NCI-H748 (cell line): ENCODE measurements at regions not wholly inside any gene's neighbourhood (a gene's known extent, or its start where the extent isn't known, plus 50 kb on each side); places are given as distances from the start of the nearest gene placed in this dataset.
"Not testable (repeated sequence)": the region's sequence is repeated elsewhere in the genome, so short reads cannot be mapped to it uniquely, and the experiment has no call there.

ENCODE experiments used
- DNase-seq: peaks from one replicate; lab custom pipeline; 2025; ENCODE audit not compliant: unreplicated experiment; lab: John Stamatoyannopoulos, UW

DNA sequence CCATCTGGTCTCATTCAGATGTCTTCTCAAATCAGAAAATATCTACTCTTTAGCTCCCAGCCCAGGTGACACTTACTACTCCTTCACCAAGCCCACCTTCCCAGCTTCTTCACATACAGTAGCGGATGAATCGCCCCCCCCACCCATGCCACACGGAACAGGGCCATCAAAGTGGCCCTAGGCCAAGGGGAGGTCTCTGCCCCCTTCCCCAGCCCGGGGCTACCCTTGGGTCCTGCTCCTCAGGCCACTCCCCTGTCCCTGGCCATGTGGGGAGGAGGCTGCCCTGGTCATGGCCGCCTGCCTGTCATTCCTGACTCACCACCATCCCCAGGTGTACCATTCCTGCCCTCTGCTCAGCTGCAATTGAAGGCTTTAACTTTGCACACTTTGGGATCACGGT is 142.8 kb downstream of the NECTIN1 start:
- DNase-seq, result no peak

DNA sequence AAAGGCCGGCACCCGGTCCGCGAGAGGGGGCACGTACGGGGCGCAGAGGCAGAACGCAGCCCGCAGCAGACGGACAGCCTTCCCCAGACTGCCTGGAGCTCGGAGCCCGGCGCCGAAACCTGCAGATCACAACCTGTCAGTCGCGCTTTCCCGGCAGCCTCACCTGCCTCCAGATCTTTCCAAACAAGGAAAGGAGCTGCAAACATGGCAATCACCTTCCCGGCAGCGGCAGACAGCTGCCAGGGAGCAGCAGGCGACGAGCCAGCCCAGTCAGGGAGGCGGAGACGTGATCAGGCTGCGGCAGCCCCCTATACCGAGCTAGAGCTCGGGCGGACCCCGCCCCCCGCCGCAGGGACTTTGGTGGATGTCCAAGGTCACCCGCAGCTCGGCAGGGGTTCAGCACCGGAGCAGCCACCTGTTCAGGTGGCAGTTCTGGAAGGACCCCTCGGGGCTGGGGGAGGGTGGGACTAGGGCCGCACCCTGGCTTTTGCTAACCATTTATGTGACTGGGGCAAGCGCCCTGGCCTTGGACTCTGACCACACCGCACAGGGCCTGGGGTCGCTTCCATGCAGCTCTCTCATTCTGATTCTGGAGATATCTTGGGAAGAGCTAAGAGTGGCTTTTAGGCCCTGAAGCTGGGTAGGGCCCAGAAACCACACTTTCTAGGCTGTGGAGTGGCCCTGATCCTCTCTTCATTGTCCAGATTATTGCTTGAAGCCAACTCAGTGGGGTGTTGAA is 143.8 kb downstream of the NECTIN1 start:
- peak; percentile 65 for DNase-seq

DNA sequence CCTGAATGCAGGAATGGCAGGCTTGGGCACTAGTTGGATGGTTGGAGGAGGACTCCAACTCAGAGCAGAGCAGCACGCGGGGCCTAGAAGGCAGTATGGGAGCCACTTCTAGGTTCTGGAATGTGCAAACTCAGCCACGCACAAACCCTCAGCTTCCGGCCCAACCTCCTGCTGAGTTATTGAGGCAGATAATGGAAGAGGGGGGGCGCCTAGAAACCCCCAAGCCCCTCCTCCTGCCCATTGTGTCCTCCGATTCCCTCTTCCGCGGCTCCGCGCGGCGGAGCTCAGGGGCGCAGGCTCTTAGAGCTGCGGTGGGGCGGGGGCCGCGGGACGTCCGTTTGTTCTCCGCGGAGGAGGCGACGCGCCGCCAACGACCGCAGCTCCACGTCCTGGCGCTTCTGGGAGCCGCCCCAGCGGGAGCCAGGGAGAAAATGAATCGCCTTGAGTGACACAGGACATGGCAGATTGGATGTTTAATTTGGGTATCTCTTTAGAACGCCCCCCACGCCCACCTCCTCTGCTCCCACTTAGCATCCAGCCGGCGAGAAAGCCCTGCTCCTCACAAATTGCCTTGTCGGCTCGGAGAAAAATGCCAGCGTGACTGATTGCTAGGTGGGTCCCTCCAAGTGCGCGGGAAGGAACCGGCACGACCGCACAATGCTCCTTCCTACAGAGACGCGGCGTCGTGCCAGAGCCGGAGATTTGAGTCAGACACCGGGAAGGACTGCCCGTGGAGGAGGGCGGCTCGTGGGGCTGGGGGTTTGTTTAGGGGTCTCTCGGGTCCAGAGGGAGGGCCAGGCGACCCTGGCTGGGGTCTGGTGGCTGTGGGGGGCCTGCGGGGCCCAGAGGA is 144.6 kb downstream of the NECTIN1 start:
- DNase-seq, result peak; percentile 69

DNA sequence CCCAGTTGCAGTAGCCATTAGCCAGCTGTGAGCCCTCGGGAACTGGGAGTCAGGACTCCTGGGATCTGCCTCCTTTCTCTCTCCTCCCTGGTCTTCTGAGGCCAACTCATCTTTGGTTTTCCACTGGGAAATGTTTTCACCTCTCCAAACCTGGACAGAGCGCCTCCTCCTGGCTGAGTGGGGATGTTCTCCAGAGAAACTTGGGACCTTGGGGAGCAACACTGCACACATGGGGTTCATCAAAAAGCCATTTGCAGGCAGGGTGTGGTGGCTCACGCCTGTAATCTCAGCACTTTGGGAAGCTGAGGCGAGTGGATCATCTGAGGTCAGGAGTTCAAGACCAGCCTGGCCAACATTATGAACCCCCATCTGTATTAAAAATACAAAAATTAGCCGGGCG is 145.4 kb downstream of the NECTIN1 start:
- DNase-seq, result no peak

DNA sequence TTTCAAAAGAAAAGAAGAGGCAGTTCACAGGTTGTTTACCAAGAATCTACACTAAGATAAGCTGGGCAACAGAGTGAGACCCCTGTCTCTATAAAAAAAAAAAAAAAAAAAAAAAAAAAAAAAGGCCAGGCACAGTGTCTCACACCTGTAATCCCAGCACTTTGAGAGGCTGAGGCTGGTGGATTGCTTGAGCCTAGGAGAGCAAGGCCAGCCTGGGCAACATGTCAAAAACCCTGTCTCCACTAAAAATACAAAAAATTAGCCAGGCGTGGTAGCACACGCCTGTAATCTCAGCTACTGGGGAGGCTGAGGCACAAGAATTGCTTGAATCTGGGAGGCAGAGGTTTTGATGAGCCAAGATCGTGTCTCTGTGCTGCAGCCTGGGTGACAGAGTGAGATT is 147.6 kb downstream of the NECTIN1 start:
- DNase-seq, result not testable (repeated sequence)

DNA sequence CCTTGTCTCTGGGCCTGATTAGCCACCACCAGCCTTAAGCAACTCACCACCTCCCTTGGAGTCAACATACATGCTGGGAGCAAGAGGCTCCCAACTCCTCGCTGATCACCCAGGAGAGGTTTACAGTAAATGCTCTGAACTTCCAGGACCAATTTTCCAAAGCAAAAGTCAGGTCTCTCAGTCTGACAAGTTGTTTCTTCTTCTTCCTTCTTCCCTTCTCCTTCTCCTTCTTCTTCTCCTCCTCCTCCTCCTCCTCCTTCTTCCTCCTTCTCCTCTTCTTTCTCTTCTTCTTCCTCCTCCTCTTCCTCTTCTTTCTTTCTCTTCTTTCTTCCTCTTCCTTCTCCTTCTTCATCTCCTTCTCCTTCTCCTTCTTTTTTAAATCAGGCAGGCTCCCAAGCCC is 148.2 kb downstream of the NECTIN1 start:
- no peak for DNase-seq

DNA sequence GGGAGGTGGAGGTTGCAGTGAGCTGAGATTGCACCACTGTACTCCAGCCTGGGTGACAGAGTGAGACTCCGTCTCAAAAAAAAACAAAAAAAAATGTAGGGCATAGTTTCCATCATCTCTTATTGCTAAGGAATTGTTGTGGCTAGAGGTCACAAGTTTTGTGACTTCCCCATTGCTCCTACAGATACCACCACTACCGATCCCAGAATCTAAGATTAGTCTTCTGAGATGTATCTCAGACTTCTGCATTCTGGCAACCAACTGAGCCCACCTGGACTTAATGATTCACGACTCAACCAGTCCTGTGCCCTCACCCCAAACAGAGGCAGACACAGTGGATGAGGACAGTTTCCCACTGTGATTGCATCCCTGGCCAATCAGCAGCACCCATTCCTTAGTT is 148.9 kb downstream of the NECTIN1 start:
- no peak for DNase-seq

DNA sequence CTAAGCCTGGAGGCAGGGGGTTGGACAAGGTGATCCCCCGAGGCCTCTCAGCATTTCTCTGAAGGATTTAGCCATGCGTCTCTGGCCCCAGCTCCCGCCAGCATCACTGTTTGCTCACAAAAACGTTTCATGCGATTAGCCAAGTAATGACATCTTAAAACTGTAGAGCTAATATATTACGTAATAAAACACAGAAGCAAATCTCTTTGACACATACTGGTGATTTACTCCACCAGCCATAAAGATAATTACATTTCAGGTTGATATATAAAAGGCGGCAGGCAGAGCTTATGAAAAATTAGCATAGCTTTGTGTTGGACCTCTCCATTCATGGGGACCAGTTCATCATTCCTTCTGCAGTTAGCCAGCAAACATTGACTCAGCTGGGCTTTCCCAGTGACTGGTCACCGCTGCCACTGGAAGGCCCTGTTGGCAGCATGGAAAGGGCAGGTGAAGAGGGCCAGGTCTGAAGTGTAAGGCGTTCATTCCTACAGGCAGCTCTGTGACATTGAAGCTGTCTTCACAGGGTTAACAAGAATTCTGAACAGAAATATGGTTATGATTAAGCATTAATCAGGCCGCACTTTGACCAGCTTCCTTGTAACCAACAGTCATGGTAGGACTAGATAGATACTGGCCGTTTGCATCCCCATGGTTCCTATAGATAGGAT is 150.3 kb downstream of the NECTIN1 start:
- peak; percentile 31 for DNase-seq

DNA sequence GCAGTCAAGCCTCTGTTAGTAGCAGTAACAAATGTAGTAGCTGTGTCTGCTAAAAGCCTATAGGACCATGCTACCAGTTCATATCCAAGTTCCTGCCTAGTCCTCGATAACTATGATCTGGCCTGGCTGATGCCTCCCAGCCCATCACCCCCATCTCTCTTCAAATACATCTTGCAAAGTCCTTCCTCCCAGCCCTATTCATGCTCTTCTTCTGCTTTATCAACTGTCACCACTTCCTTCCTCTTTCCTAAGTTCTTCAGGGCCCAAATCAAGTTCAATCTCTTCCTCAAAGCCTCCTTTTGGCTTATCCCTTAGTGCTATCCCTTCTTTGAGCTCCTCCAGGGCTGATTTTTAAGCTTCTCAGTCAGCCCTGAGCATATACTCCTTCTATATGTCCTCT is 150.9 kb upstream of the THY1 start:
- no peak for DNase-seq

DNA sequence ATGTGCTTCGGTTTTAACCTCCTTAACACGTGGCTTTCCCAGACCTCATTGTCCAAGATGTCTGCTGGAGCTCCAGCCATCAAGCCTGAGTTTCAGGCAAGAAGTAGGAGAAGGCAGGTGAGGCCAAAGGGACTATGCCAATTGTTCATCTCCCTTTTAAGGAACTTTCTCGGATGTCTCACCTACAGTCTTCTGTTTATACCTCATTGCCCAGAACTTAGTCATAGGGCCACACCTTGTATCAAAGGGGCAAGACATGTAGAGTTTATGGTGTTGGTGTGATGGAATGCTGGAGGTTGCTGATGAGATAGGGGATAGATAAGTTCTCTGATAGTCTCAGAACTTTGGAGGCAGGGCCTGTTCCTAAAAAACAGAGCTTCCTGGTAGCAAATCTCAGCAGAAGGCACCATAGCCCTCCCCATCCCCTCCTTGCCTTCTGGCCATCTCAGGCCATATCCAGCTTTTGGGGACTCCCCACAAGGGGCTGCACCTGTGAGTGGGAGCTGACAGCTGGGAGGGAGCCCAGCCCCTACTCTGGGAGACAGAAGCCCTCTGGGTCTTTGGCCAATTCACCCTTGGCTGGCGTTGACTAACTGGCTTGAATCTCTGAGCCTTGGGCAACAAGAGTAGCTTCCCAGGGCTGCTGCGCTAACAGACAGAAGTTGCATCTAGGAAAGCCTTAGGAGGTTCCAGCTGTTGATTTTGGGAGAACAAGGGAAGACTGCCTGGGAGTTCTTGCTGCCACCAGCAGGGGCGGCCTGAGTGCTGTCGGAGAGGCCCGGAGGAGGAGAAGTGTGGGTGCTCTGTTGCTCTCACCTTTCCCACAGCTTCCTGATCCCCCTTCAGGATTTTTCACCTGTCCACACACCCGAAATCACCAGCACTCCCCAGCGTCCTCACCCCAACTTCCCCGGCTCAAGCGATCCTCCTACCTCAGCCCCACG is 149.8 kb upstream of the THY1 start:
- DNase-seq, result no peak

DNA sequence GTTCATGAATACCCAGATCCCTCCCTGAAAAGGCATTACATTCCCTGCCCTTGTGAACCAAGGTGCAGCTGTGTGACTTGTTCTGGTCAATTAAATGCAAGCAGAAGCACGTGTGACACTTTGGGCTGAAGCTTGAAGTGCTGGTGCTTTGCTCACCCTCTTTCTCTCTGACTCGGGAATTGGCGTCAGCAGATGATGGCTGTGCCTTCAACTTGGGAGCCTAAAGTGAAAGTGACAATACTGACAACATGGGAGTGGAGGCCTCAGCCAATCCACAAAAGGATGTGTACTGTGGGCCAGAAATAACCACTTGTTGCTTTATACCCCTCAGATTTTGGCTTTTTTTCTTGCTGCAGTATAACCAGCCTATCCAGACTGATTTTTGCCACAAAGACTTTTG is 148.3 kb upstream of the THY1 start:
- no peak for DNase-seq

DNA sequence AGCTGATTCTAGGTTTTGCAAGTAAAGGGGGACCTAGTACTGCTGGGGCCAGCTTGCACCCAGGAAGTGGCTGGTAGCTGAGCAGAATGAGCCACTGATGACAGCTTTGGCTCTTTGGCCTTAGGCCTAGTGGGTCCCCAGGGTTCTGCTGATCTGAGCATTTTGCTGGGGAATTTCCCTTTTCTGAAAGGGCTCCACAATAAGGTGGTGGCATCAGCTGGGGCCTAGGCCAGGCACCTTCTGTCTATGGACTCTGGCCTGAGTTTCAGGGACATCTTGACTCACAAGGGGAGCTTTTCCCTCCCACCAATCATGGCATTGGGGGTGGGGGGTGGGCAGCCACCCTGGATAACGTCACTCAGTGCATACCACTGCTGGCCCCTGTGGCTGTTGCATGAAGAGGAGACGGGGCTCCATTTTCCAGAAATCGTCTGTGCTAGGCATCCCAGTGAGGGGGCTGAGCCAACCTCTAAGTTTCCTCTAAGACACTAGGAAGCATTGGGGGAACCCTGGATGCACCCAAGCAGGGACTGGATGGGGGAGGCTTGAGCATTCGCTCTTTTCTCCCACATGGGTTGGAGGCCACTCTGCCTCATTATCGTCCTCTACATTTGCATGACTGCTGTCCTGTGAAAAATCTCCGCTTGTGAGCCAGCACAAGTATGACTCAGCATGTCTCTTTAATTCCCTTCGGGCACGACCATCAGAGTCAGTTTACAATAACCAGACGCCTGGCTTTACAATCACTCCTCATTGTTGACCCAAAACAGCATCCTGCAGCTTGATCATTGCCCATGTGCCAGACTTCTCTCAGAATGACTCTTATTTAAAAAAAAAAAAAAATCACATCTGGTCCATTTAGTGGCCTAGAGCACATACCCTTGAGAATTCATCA is 145.0 kb upstream of the THY1 start:
- DNase-seq, result peak; percentile 58

DNA sequence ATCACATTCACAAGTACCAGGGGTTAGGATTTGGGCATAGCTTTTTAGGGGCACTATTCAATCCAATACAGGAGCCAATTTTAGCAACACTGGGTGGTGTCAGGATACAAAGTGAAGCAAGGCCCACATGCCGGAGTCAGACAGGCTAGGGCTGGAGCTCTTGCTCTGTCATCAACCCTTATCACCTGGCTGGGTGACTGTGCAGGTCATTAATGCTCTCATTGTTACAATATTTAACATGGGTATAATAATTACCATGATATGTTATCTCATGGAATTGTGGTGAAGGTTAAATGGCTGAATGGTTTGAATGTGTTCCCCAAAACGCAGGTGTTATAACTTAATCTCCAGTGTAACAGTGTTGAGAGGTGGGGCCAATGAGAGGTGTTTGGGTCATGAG is 143.3 kb upstream of the THY1 start:
- no peak for DNase-seq

DNA sequence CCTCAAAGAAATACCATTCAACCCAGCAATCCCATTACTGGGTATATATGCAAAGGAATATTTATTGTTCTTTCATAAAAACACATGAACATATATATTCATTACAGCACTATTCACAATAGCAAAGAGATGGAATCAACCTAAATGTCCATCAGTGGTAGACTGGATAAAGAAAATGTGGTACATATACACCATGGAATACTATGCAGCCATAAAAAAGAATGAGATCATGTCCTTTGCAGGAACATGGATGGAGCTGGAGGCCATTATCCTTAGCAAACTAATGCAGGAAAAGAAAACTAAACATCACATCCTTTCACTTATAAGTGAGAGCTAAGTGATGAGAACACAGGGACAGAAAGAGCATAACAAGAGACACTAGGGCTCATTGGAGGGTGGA is 142.7 kb upstream of the THY1 start:
- DNase-seq, result not testable (repeated sequence)

DNA sequence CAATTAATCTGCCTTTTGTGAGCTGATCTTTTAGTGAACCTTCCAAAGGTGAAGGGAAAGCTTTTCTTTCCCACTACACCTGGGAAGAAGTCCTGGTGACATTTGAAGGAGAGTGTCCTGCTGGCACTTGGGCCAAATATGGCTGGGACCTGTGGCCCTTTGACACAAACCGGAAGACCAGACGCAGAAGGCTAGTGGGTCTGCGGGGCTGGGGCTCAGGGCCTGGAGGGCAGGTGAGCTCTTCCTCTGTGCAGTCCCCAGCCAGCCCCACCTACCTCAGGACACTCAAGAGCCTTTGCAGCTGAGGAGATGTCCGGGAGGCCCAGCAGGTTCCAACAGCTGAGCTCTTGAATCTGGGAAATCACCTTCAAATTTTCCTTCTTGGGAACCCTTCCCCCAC is 138.0 kb upstream of the THY1 start:
- no peak for DNase-seq

DNA sequence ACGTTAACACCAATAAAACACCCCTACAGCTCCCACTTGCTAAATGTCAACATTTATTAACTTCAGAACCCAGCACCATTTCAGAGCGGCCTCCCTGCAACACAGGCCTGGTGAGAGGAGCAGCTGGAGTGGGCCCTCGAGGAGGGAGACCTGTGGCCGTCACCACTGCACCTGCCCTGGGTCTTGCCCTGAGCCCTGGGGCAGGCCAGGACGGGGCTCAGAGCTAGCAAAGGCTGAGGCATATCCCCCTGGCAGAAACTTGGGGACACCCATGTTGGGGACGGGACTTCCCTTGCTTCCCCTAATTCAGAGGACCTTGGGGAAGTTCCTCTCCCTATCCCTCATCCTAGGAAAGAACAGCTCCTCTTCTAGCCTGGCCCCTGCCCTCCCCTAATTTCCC is 137.3 kb upstream of the THY1 start:
- DNase-seq, result no peak

DNA sequence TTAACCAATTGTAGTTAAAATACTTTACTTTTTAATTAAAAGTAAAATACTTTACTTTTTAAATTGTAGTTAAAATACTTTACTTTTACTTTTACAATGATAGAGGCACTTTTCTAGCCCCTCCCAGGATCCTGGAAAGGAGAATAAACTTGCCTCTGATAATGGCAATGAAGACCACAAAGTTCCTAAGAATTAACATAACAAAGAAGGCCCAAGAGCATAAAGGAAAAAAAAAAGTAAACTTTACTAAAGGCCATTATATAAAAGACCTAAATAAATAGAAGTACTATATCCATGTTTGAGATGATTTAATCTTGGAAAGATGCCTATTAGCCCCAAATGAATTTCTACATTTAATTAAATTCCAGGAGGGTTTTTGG is 129.1 kb upstream of the THY1 start:
- DNase-seq, result no peak

DNA sequence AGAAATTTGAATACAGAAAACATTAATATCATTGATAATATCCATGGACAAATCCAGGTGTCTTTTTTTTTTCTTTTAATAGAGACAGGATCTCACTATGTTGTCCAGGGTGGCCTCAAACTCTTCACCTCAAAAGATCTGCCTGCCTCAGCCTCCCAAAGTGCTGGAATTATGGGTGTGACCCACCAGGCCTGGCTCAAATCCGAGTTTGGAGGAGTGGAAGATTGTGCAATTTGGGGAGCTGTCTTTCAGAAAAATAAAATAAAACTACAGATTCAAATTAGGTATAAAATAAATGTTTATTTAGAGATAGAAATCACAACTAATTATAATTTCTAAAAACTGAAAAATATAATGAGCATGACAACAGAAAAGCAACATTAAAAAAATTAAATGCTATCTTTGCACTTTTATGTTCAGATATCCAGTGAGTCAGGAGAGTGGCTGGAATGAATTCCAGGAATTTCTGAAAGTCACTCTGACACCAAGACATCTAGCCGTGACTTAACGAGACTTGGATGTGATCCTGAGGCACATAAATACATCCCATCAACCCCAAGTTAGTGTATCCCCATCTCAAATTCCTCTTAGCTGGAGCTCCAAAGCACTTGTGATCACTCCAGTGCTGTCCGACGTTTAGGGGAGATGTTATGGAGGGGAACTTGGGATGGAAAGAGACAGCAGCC is 128.6 kb upstream of the THY1 start:
- no peak for DNase-seq

DNA sequence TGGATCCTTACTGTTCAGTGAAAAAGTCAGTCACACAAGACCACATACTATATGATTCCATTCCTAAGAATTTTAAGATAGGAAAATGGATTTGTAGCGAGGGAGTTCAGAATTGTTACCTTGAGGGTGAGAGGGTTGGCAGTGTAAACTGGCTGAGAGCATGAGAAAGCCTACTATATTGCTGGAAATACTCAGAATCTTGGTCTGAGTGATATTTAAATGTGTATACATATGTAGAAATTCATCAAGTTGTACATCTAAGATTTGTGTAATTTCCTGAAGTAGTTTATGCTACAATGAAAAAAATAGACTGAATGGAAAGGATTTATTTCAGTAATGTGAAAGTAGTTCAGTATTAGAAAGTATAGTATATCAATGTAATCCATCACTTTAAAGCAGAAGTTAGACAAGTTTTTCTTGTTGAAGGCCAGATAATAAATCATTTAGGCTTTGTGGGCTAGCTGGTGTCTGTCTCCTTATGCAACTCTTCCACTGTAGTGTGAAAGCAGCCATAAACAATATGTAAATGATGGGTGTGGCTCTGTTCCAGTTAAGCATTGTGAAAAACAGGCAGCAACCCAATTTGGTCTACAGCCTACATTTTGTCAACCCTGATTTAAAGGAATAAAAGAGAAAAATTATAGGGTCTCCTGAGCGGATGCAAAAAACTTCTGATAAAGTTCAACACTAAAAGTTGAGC is 127.2 kb upstream of the THY1 start:
- no peak for DNase-seq
